K562 (cell line): ENCODE measurements at regions not wholly inside any gene's neighbourhood (a gene's known extent, or its start where the extent isn't known, plus 50 kb on each side); places are given as distances from the start of the nearest gene placed in this dataset.

Source experiments
- ATAC-seq: fragments of 200-7000 bp; cut with Tn5 transposase; 3 replicates; pipeline ENCODE4 v1.9.1; 2020; ENCODE audit warnings: moderate library complexity
- BruUV-seq: library from RNA; stranded (reverse); fragments of 400-500 nt; replicated peaks from 2 replicates; lab custom pipeline; 2021; lab: Mats Ljungman, UMichigan
- CTCF ChIA-PET: fragments of 300-600 bp; formaldehyde crosslinking; extraction: SDS; loops from one replicate; lab custom pipeline; 2021; ENCODE audit warnings: low intra/inter-chr PET ratio; lab: Yijun Ruan, JAX
- POLR2A ChIA-PET: fragments of 300-600, 350-650 bp; sonication (Branson Sonifier 250); formaldehyde crosslinking; extraction: SDS; loops from one replicate; lab custom pipeline; 2021; ENCODE audit warnings: antibody characterized with exemption, inconsistent platforms; lab: Yijun Ruan, JAX
- DNase-seq, 4 experiments: peaks; one replicate each; pipeline versions ENCODE4 v3.0.0 to v3.0.0-alpha.2; 2011 to 2018; ENCODE audit warnings: low spot score in 3 of 4, mixed read lengths in 3 of 4; ENCODE audit errors: extremely low read depth in 1 of 4
- FAIRE-seq: peaks from 2 replicates; lab custom pipeline; 2011; peaks lifted over from hg19 to GRCh38; lab: Jason Lieb, UNC
- H2AFZ ChIP-seq: 2 replicates; pipeline ENCODE4 v1.6.0; 2011; ENCODE audit warnings: low read depth, low read length, control low read depth, inconsistent platforms
- H3K27ac ChIP-seq: fragments of 200-600 bp; 3 replicates; pipeline ENCODE4 v1.8.0; 2011; ENCODE audit warnings: low read depth, mild to moderate bottlenecking, control low read depth, inconsistent platforms, low read length, moderate library complexity, mixed read lengths; ENCODE audit errors: extremely low read depth
- H3K27me3 ChIP-seq, 2 experiments: fragments of 300-600 bp in 1 of 2; 2 replicates in 1 of 2; 3 replicates in 1 of 2; pipeline versions ENCODE4 v1.6.0 to v1.8.0; 2011; ENCODE audit warnings: inconsistent platforms in 2 of 2, low read length in 2 of 2, mild to moderate bottlenecking in 1 of 2, mixed read lengths in 1 of 2, moderate library complexity in 1 of 2; ENCODE audit not compliant: control insufficient read depth in 2 of 2, insufficient read depth in 2 of 2
- H3K36me3 ChIP-seq: fragments of 300-600 bp; 3 replicates; pipeline ENCODE4 v1.8.0; 2011; ENCODE audit warnings: mild to moderate bottlenecking, low read length, inconsistent platforms; ENCODE audit not compliant: control insufficient read depth, insufficient read depth
- H3K4me1 ChIP-seq, 2 experiments: fragments of 200-600 bp in 1 of 2; replicated peaks in 1 of 2; 2 replicates in 1 of 2; 3 replicates in 1 of 2; pipeline versions ENCODE4 v1.5.1 to v1.8.0; 2011; ENCODE audit warnings: inconsistent platforms in 2 of 2, low read length in 2 of 2, mild to moderate bottlenecking in 1 of 2, mixed read lengths in 1 of 2, moderate library complexity in 1 of 2; ENCODE audit not compliant: control insufficient read depth in 2 of 2, insufficient read depth in 2 of 2
- H3K4me2 ChIP-seq: 2 replicates; pipeline ENCODE4 v1.6.1; 2011; ENCODE audit warnings: low read length, control low read depth, inconsistent platforms, mixed read lengths; ENCODE audit not compliant: insufficient read depth
- H3K4me3 ChIP-seq: fragments of 200-600 bp; sonication (generic), shearing (Covaris generic); 2 replicates; pipeline ENCODE4 v1.5.1; 2016; ENCODE audit warnings: control low read depth, inconsistent platforms
- H3K79me2 ChIP-seq: fragments of 200-600 bp; 3 replicates; pipeline ENCODE4 v1.8.0; 2011; ENCODE audit warnings: low read length, inconsistent platforms; ENCODE audit not compliant: control insufficient read depth, insufficient read depth
- H3K9ac ChIP-seq, 2 experiments: 2 replicates each; pipeline versions ENCODE4 v1.6.0 to v1.6.1; 2011; ENCODE audit warnings: low read depth in 2 of 2, low read length in 2 of 2, control low read depth in 1 of 2, inconsistent platforms in 1 of 2, mild to moderate bottlenecking in 1 of 2, mixed read lengths in 1 of 2; ENCODE audit not compliant: insufficient read depth in 1 of 2
- H3K9me1 ChIP-seq: one replicate; pipeline ENCODE4 v1.6.0; 2011; ENCODE audit warnings: inconsistent platforms, mild to moderate bottlenecking, low read length, moderate library complexity; ENCODE audit not compliant: control insufficient read depth, insufficient read depth
- H3K9me3 ChIP-seq: replicated peaks from 2 replicates; pipeline ENCODE4 v1.5.1; 2011; ENCODE audit warnings: low read depth, low read length, inconsistent platforms; ENCODE audit not compliant: control insufficient read depth, insufficient read depth
- H4K20me1 ChIP-seq: replicated peaks from 2 replicates; pipeline ENCODE4 v1.6.1; 2011; ENCODE audit warnings: low read length, inconsistent platforms, mixed read lengths; ENCODE audit not compliant: control insufficient read depth, insufficient read depth
- ESRRA ChIP-seq: fragments of 450-650 bp; IDR thresholded peaks from 2 replicates; pipeline ENCODE4 v1.6.1; 2014; ENCODE audit warnings: low read depth, mild to moderate bottlenecking, moderate library complexity, borderline replicate concordance
- MIER1 ChIP-seq: fragments of 450-650 bp; IDR thresholded peaks from 2 replicates; pipeline ENCODE4 v1.6.1; 2016; ENCODE audit warnings: antibody characterized with exemption, mild to moderate bottlenecking, low read depth
- MYNN ChIP-seq, 2 experiments: sonication (generic); formaldehyde crosslinking in 1 of 2; IDR thresholded peaks; 2 replicates each; pipeline versions ENCODE4 v1.5.0 to v1.6.1; 2016 to 2020; ENCODE audit warnings: antibody characterized with exemption in 1 of 2, missing genetic modification reagents in 1 of 2
- NFXL1 ChIP-seq: fragments of 450-650 bp; formaldehyde crosslinking; IDR thresholded peaks from 2 replicates; pipeline ENCODE4 v1.4.0; 2021; ENCODE audit warnings: mild to moderate bottlenecking
- RERE ChIP-seq: sonication (generic); formaldehyde crosslinking; IDR thresholded peaks from 2 replicates; pipeline ENCODE4 v1.8.0; 2023; ENCODE audit warnings: missing genetic modification reagents, mild to moderate bottlenecking, borderline replicate concordance
- SIN3A ChIP-seq, 2 experiments: fragments of 150-350 bp in 1 of 2; IDR thresholded peaks; 2 replicates each; pipeline ENCODE4 v1.6.1; 2011 to 2016; ENCODE audit warnings: borderline replicate concordance in 2 of 2, low read depth in 2 of 2, low read length in 2 of 2, mild to moderate bottlenecking in 2 of 2, moderate library complexity in 2 of 2; ENCODE audit not compliant: control insufficient read depth in 1 of 2
- SIRT6 ChIP-seq: IDR thresholded peaks from one replicate; pipeline ENCODE4 v1.6.1; 2012; ENCODE audit warnings: low read depth, mild to moderate bottlenecking, control low read depth, inconsistent platforms, low read length, moderate library complexity
- SMAD3 ChIP-seq: fragments of 450-650 bp; formaldehyde crosslinking; conservative IDR thresholded peaks from 2 replicates; pipeline ENCODE4 v1.4.0; 2020; ENCODE audit warnings: mild to moderate bottlenecking
- in situ Hi-C: fragments of 300-500 bp; cut with MboI; formaldehyde crosslinking; loops from 4 replicates; pipeline ENCODE4 v1.15.0; 2018; ENCODE audit warnings: inconsistent platforms, mixed read lengths
- intact Hi-C: fragments of 100-400 bp; cut with micrococcal nuclease; formaldehyde crosslinking; loops from 2 replicates; pipeline ENCODE4 v1.14.2; 2022

- no peak overlapping the region for H3K4me3 ChIP-seq
- TF ChIP-seq SMAD3 (CRISPR knock-in tag) = no peak
- TF ChIP-seq RERE = no peak
- TF ChIP-seq SIN3A (IDR thresholded peaks at IDR 0.05; ENCODE audit: borderline replicate concordance in 2 of 2, control insufficient read depth in 1 of 2, low read depth in 2 of 2, low read length in 2 of 2) = no peak
- no peak for TF ChIP-seq MIER1
- TF ChIP-seq ESRRA = no peak
- no peak for TF ChIP-seq MYNN (IDR thresholded peaks at IDR 0.05)
- TF ChIP-seq MYNN (CRISPR knock-in tag; IDR thresholded peaks at IDR 0.05) = no peak
- TF ChIP-seq SIRT6 = no peak
- no peak for TF ChIP-seq NFXL1 (CRISPR knock-in tag)
- TF ChIP-seq, all 486 proteins: peak for 0
- no peak overlapping the region for H3K9ac ChIP-seq
- intact Hi-C loops = no loop called here
- ChIA-PET POLR2A (no interaction called here), CTCF (no interaction called here)
- peaks cover 4% of the 10 kb centered on the region; the same call in 1 of the 3 replicates for H3K36me3 ChIP-seq
- H3K27me3 ChIP-seq = no peaks in the 10 kb centered on the region
- in situ Hi-C loops = no loop called here
- no peak overlapping the region for H3K4me2 ChIP-seq
- H3K4me1 ChIP-seq = no peaks in the 10 kb centered on the region
- FAIRE-seq = no peak
- H3K9me3 ChIP-seq = no peaks in the 10 kb centered on the region
- H3K27ac ChIP-seq = no peak overlapping the region
- no peaks in the 10 kb centered on the region for H3K79me2 ChIP-seq
- H3K9me1 ChIP-seq = no peaks in the 10 kb centered on the region
- no peak for ATAC-seq
- no peak overlapping the region for H2AFZ ChIP-seq
- no peaks in the 10 kb centered on the region for H4K20me1 ChIP-seq
- DNase-seq = no peak
- no TSS peak for BruUV-seq
Measured at GRCh38 chr2:208654056-208654455, 247.5 kb downstream of the PTH2R start.
